ENCODE measurements at regions not wholly inside any gene's neighbourhood (a gene's known extent, or its start where the extent isn't known, plus 50 kb on each side); places are given as distances from the start of the nearest gene placed in this dataset.

DNA sequence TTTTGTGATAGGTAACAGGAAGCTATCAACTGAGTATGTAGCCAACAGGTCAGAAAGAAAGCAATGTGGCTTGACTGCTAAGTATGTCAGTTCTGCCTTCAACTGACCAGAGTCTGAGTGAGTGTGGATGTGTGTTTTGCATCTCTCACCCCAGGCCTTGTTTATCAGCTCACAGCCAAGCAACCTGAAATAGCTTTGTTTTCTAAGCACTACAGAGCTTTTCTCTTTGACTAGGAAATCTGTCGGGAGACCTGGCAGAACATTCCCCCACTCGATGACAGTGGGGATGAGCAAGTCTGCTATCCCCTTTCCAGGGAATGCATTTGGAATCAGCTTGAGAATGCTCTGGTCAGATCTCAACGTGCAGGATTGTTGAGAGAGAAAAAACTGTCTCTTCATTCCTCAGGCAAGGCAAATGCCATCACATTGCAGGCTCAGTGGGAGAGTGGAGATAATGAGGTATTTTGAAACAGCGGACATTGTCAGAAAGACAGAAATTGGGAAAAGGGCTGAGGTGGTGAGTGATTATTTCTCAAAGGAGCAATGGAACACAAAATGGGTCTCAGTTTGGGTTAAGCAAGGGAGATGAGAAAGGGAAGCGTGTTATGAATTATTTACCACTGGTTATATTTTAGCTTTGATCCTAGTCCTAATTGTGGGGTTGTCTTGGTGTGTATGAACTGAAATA is 233.8 kb upstream of the PIK3C3 start:
- TF ChIP-seq EZH2 (IDR thresholded peaks at IDR 0.05; ENCODE audit: borderline replicate concordance, low read length) (no peak), CTCF (IDR thresholded peaks at IDR 0.05; ENCODE audit: low read length) (no peak)
